ENCODE measurements at regions not wholly inside any gene's neighbourhood (a gene's known extent, or its start where the extent isn't known, plus 50 kb on each side); places are given as distances from the start of the nearest gene placed in this dataset.

GRCh38 chr1:5475572-5475971 lies 516.7 kb downstream of the NPHP4 start:
- H3K36me3 Mint-ChIP-seq, result no peaks in the 10 kb centered on the region
- no peak overlapping the region for H3K4me3 Mint-ChIP-seq
- H3K4me1 Mint-ChIP-seq, result peaks cover 0 to 2% (median 0%) of the 10 kb centered on the region in 4 donors
- peaks cover 0 to 4% (median 0%) of the 10 kb centered on the region in 5 donors for H3K27me3 Mint-ChIP-seq
- no peak overlapping the region for H3K27ac Mint-ChIP-seq
- ATAC-seq (no peak), DNase-seq (peak in 1 of 10 donors; percentile 26)
- peaks cover 0 to 1% (median 0%) of the 10 kb centered on the region in 9 donors for H3K9me3 Mint-ChIP-seq
- POLR2A ChIA-PET, result no interaction called here

GRCh38 chr1:5473268-5473667 lies 519.0 kb downstream of the NPHP4 start:
- ATAC-seq, result no peak
- peaks cover 0 to 2% (median 0%) of the 10 kb centered on the region in 5 donors for H3K27me3 Mint-ChIP-seq
- H3K4me3 Mint-ChIP-seq, result no peak overlapping the region
- H3K9me3 Mint-ChIP-seq, result peaks cover 0 to 1% (median 0%) of the 10 kb centered on the region in 9 donors
- peaks cover 0 to 10% (median 4%) of the 10 kb centered on the region in 4 donors for H3K4me1 Mint-ChIP-seq
- DNase-seq, result no peak
- peaks cover 0 to 1% (median 0%) of the 10 kb centered on the region in 3 donors for H3K36me3 Mint-ChIP-seq
- no peak overlapping the region for H3K27ac Mint-ChIP-seq
- POLR2A ChIA-PET, result no interaction called here

- peaks cover 0 to 13% (median 4%) of the 10 kb centered on the region in 9 donors for H3K9me3 Mint-ChIP-seq
These were observed 525.7 kb downstream of the NPHP4 start for GRCh38 chr1:5466487-5466886.

GRCh38 chr1:5465281-5465711 lies 526.9 kb downstream of the NPHP4 start:
- DNase-seq, result no peak
- H3K4me3 Mint-ChIP-seq, result peak overlapping the region in 1 of 10 donors; percentile 9

More at GRCh38 chr1:5466487-5466886, 525.7 kb downstream of the NPHP4 start:
- DNase-seq (peak in 1 of 10 donors; percentile 4), ATAC-seq (peak in 1 of 2 donors; percentile 29)
- POLR2A ChIA-PET, result no interaction called here
- peaks cover 0 to 2% (median 0%) of the 10 kb centered on the region in 5 donors for H3K27me3 Mint-ChIP-seq
- peak overlapping the region in 2 of 10 donors; percentile 2 to 16 for H3K27ac Mint-ChIP-seq
- H3K36me3 Mint-ChIP-seq, result peaks cover 0 to 14% (median 10%) of the 10 kb centered on the region in 3 donors
- peaks cover 8 to 29% (median 18%) of the 10 kb centered on the region in 4 donors for H3K4me1 Mint-ChIP-seq
- peak overlapping the region in 2 of 10 donors; percentile 8 to 33 for H3K4me3 Mint-ChIP-seq

GRCh38 chr1:5464366-5464765 lies 527.9 kb downstream of the NPHP4 start:
- ATAC-seq, result no peak
- POLR2A ChIA-PET, result interaction anchor here (1.1 kb wide), 1 partner anchor 17 kb away, joined by 5 read pairs; no protein-coding TSS in a partner anchor
- Mint-ChIP-seq H3K27me3 (peaks cover 0 to 2% (median 0%) of the 10 kb centered on the region in 5 donors), H3K36me3 (peaks cover 0 to 16% (median 10%) of the 10 kb centered on the region in 3 donors), H3K27ac (no peak overlapping the region), H3K9me3 (peaks cover 0 to 18% (median 4%) of the 10 kb centered on the region in 9 donors), H3K4me3 (no peak overlapping the region), H3K4me1 (peaks cover 8 to 29% (median 18%) of the 10 kb centered on the region in 4 donors)
- DNase-seq, result peak in 1 of 10 donors; percentile 24

More at GRCh38 chr1:5465281-5465711, 526.9 kb downstream of the NPHP4 start:
- peaks cover 0 to 18% (median 4%) of the 10 kb centered on the region in 9 donors for H3K9me3 Mint-ChIP-seq
- ATAC-seq, result no peak
- peaks cover 0 to 2% (median 0%) of the 10 kb centered on the region in 5 donors for H3K27me3 Mint-ChIP-seq
- H3K36me3 Mint-ChIP-seq, result peaks cover 0 to 16% (median 10%) of the 10 kb centered on the region in 3 donors
- POLR2A ChIA-PET, result no interaction called here
- peaks cover 8 to 29% (median 19%) of the 10 kb centered on the region in 4 donors for H3K4me1 Mint-ChIP-seq
- no peak overlapping the region for H3K27ac Mint-ChIP-seq

GRCh38 chr1:5460974-5461373 lies 531.3 kb downstream of the NPHP4 start:
- DNase-seq (no peak), ATAC-seq (no peak)
- POLR2A ChIA-PET, result no interaction called here
- peak overlapping the region in 1 of 10 donors; percentile 48 for H3K27ac Mint-ChIP-seq
- H3K27me3 Mint-ChIP-seq, result peaks cover 0 to 6% (median 0%) of the 10 kb centered on the region in 5 donors
- peaks cover 0 to 18% (median 2%) of the 10 kb centered on the region in 9 donors for H3K9me3 Mint-ChIP-seq
- peaks cover 1 to 11% (median 9%) of the 10 kb centered on the region in 4 donors for H3K4me1 Mint-ChIP-seq
- H3K4me3 Mint-ChIP-seq, result no peak overlapping the region
- peaks cover 0 to 16% (median 6%) of the 10 kb centered on the region in 3 donors for H3K36me3 Mint-ChIP-seq

GRCh38 chr1:5459839-5460610 lies 532.2 kb downstream of the NPHP4 start:
- DNase-seq (peak in 1 of 10 donors; percentile 14), ATAC-seq (no peak)
- H3K9me3 Mint-ChIP-seq, result peaks cover 0 to 18% (median 2%) of the 10 kb centered on the region in 9 donors
- H3K36me3 Mint-ChIP-seq, result peaks cover 0 to 16% (median 6%) of the 10 kb centered on the region in 3 donors
- peaks cover 0 to 8% (median 0%) of the 10 kb centered on the region in 5 donors for H3K27me3 Mint-ChIP-seq
- peaks cover 0 to 9% (median 9%) of the 10 kb centered on the region in 4 donors for H3K4me1 Mint-ChIP-seq
- POLR2A ChIA-PET, result no interaction called here
- peak overlapping the region in 1 of 10 donors; percentile 14 for H3K27ac Mint-ChIP-seq
- no peak overlapping the region for H3K4me3 Mint-ChIP-seq

- peaks cover 0 to 12% (median 6%) of the 10 kb centered on the region in 3 donors for H3K36me3 Mint-ChIP-seq
- POLR2A ChIA-PET, result no interaction called here
- ATAC-seq (no peak), DNase-seq (no peak)
- peaks cover 0 to 9% (median 9%) of the 10 kb centered on the region in 4 donors for H3K4me1 Mint-ChIP-seq
- peak overlapping the region in 1 of 10 donors; percentile 6 for H3K27ac Mint-ChIP-seq
- no peak overlapping the region for H3K4me3 Mint-ChIP-seq
- H3K9me3 Mint-ChIP-seq, result peaks cover 0 to 18% (median 2%) of the 10 kb centered on the region in 9 donors
- peaks cover 0 to 10% (median 0%) of the 10 kb centered on the region in 5 donors for H3K27me3 Mint-ChIP-seq
These were observed 534.0 kb downstream of the NPHP4 start for GRCh38 chr1:5458248-5458647.

- Mint-ChIP-seq H3K9me3 (peaks cover 0 to 6% (median 0%) of the 10 kb centered on the region in 9 donors), H3K27me3 (peaks cover 0 to 14% (median 2%) of the 10 kb centered on the region in 5 donors), H3K27ac (no peak overlapping the region), H3K36me3 (no peaks in the 10 kb centered on the region), H3K4me3 (no peak overlapping the region), H3K4me1 (peaks cover 0 to 9% (median 9%) of the 10 kb centered on the region in 4 donors)
- POLR2A ChIA-PET, result no interaction called here
- ATAC-seq, result no peak
- no peak for DNase-seq
These were observed 536.0 kb downstream of the NPHP4 start for GRCh38 chr1:5456090-5456811.

- H3K27me3 Mint-ChIP-seq, result peaks cover 0 to 14% (median 2%) of the 10 kb centered on the region in 5 donors
- POLR2A ChIA-PET, result no interaction called here
- no peak overlapping the region for H3K4me3 Mint-ChIP-seq
- DNase-seq (no peak), ATAC-seq (no peak)
- no peak overlapping the region for H3K27ac Mint-ChIP-seq
- peaks cover 0 to 2% (median 0%) of the 10 kb centered on the region in 9 donors for H3K9me3 Mint-ChIP-seq
- no peaks in the 10 kb centered on the region for H3K36me3 Mint-ChIP-seq
- peaks cover 0 to 9% (median 7%) of the 10 kb centered on the region in 4 donors for H3K4me1 Mint-ChIP-seq
These were observed 536.6 kb downstream of the NPHP4 start for GRCh38 chr1:5455651-5456050.

GRCh38 chr1:5455056-5455455 lies 537.2 kb downstream of the NPHP4 start:
- DNase-seq (no peak), ATAC-seq (no peak)
- Mint-ChIP-seq H3K27ac (peak overlapping the region in 1 of 10 donors; percentile 11), H3K9me3 (peaks cover 0 to 2% (median 0%) of the 10 kb centered on the region in 9 donors), H3K4me1 (peaks cover 0 to 9% (median 7%) of the 10 kb centered on the region in 4 donors), H3K4me3 (no peak overlapping the region), H3K36me3 (no peaks in the 10 kb centered on the region), H3K27me3 (peaks cover 0 to 14% (median 2%) of the 10 kb centered on the region in 5 donors)
- POLR2A ChIA-PET, result no interaction called here

- Mint-ChIP-seq H3K27ac (no peak overlapping the region), H3K9me3 (no peaks in the 10 kb centered on the region), H3K27me3 (peaks cover 0 to 14% (median 2%) of the 10 kb centered on the region in 5 donors), H3K36me3 (no peaks in the 10 kb centered on the region), H3K4me1 (peaks cover 0 to 13% (median 6%) of the 10 kb centered on the region in 4 donors), H3K4me3 (no peak overlapping the region)
- ATAC-seq (no peak), DNase-seq (no peak)
- POLR2A ChIA-PET, result no interaction called here
These were observed 538.9 kb downstream of the NPHP4 start for GRCh38 chr1:5453347-5453746.

Data from naive thymus-derived CD8-positive, alpha-beta T cell (primary cell).